Suppressor macrophage (primary cell): ENCODE measurements at regions not wholly inside any gene's neighbourhood (a gene's known extent, or its start where the extent isn't known, plus 50 kb on each side); places are given as distances from the start of the nearest gene placed in this dataset.

Source experiments
- DNase-seq, 4 experiments: peaks; one replicate each; pipeline ENCODE4 v3.0.0-alpha.2; 2020 to 2022

DNA sequence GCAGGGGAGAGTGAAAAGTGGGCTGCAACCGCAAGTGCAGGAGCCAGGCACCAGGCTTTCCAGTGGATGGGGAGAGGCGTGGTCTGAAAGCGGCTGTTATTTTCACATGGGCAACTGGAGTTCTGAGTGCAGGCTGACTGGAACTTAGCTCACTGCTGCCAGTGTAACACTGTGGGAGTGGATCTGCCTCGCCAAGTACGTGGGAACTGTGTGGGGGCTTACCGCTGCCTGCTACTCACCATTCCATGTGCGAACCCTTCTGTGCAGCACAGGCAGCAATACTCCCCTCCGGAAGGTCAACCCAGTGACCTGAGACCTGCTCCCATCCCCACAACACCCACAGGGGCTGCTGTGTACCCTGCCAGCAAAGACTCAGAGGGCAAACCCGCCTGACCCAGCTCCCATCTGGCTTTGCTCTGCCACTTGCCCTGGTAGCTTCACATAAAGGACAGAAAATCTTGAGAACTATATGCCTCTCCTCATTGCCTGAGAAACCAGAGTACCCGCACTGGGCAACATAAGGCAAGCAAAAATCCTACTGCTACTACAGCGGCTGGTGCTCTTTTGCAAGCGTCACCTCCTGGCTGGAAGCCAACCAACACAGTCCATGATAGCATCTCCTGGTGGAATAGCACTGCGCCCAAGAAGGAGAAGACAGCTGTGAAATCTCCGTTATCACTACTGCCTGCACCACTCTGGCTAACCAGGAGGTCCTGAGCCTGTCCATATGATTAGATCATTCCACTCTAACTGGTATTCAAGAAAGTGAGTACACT is 54.4 kb upstream of the SIRPG start:
- DNase-seq, result no peak

DNA sequence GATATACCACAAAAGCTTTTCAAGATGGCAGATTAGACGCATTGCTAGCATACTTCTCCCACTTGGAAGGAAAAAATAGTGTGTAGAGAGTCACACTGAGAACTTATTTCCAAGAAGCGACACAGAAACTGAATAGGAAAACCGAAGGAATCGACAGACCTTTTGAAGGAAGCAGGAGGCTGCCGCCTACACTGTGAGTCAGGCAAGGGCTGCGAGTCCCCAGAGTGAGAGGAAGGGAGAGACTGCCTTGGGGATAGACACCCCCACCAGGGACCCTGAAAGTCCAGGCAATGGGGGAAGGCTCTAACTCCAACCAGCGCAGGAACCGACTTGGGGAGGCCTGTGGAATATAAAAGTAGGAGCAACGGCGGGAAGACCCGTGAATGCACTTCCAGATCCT is 53.7 kb upstream of the SIRPG start:
- no peak for DNase-seq

DNA sequence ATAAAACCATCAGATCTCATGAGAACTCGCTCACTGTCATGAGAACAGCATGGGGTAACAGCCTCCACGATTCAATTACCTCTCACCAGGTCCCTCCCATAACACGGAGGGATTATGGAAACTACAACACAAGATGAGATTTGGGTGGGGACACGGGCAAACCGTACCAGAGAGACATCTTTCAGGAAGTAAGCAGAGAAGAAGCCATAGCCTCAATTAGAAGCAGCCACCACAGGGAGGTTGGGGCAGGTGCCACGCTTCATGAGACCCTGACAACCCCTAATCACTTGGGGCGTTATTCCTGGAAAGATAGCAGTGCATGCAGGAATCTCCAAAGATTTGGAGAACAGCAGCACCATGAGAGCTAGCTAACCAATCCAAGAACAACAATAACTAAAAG is 52.9 kb upstream of the SIRPG start:
- DNase-seq, result no peak

DNA sequence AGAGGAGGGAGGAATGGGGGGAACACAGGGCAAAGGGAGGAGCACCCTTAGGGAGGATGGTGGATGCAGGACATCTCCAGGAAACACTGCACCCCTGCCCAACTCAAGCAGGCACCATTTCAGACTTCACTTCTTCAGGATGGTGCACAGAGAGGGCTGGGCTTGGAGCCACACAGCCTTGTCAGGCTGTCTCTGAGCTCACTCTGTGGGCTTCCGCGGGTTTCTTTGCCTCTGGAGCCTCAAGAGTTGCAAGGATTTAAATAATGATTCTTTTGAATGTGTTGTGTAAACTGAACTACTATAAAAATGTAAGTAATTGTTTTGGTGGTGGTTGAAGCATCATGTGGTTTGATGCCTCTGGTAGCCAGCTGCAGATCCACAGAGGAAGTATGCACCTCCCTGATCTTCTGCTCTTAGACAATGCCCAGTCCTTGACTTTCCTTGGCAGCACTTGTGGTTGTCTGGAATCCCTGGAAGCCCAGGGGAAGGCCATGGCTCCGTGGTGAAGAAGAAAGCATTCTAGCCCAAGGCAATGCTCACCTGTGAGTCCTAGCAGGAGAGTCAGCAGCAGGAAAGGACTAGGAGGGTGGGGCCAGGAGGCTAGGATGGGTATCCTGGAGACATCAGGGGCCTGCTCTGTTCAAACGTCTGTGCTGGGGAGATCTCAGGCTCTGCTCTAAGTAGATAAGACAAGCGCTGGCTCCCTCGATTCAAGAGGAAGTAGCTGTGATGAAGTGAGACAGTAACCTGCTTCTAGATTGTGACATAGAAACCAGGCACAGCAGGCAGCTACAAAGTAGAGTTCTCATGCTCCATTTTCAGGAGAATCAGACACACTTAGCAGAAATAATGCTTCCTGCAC is 50.2 kb upstream of the SIRPG start:
- peak in 3 of 4 experiments; percentile 29 to 43 (median 42) for DNase-seq
